ENCODE measurements at regions not wholly inside any gene's neighbourhood (a gene's known extent, or its start where the extent isn't known, plus 50 kb on each side); places are given as distances from the start of the nearest gene placed in this dataset.

GRCh38 chr2:142254031-142254430 is 123.2 kb upstream of the LRP1B start:
- no peak for TF ChIP-seq CHD2 (IDR thresholded peaks at IDR 0.05; ENCODE audit: low read length)
- no peak for TF ChIP-seq CTCF (IDR thresholded peaks at IDR 0.05; ENCODE audit: control extremely low read depth in 1 of 3, insufficient read depth in 1 of 3, low read depth in 1 of 3, low read length in 3 of 3)
- no peak for TF ChIP-seq FOSL1 (IDR thresholded peaks at IDR 0.05; ENCODE audit: insufficient read depth, low read depth, low read length)
- no peak for TF ChIP-seq SIN3A (conservative IDR thresholded peaks at IDR 0.05 in 1 of 2, IDR thresholded peaks at IDR 0.05 in 1 of 2; ENCODE audit: low read depth in 1 of 2, low read length in 2 of 2)
- no peak for TF ChIP-seq TCF12 (IDR thresholded peaks at IDR 0.05; ENCODE audit: low read depth, low read length)
- no peak for TF ChIP-seq POLR2AphosphoS5 (IDR thresholded peaks at IDR 0.05; ENCODE audit: low read depth, low read length)
- no peak for TF ChIP-seq SRF (IDR thresholded peaks at IDR 0.05; ENCODE audit: low read depth, low read length)
- TF ChIP-seq RNF2 (IDR thresholded peaks at IDR 0.05; ENCODE audit: borderline replicate concordance, low read depth, low read length, missing control alignments, poor library complexity, severe bottlenecking) = no peak
- no peak for TF ChIP-seq GABPA (IDR thresholded peaks at IDR 0.05; ENCODE audit: borderline replicate concordance, insufficient read depth, low read length)
- no peak for TF ChIP-seq POLR2A (IDR thresholded peaks at IDR 0.05; ENCODE audit: control extremely low read depth in 1 of 2, low read depth in 2 of 2, low read length in 2 of 2)
- TF ChIP-seq TEAD4 (IDR thresholded peaks at IDR 0.05; ENCODE audit: low read depth, low read length) = no peak

Measured in H1 (cell line).